PC-9 (cell line): ENCODE measurements at regions not wholly inside any gene's neighbourhood (a gene's known extent, or its start where the extent isn't known, plus 50 kb on each side); places are given as distances from the start of the nearest gene placed in this dataset.

Experiments used
- BruUV-seq: library from RNA; stranded (reverse); fragments of 400-500 nt; replicated peaks from 2 replicates; lab custom pipeline; 2021; lab: Mats Ljungman, UMichigan
- CTCF ChIA-PET: fragments of 300-600 bp; sonication (Branson Sonifier 250); formaldehyde crosslinking; loops from one replicate; lab custom pipeline; 2022; ENCODE audit warnings: antibody characterized with exemption; lab: Charles Lee
- POLR2A ChIA-PET: fragments of 300-600 bp; sonication (Branson Sonifier 250); formaldehyde crosslinking; loops from one replicate; lab custom pipeline; 2022; ENCODE audit warnings: antibody characterized with exemption; ENCODE audit not compliant: unreplicated experiment; lab: Charles Lee
- DNase-seq, 2 experiments: peaks; one replicate each; pipeline versions ENCODE4 v3.0.0 to v3.0.0-alpha.2; 2015 to 2022; ENCODE audit warnings: mixed read lengths in 1 of 2
- H2AFZ ChIP-seq: fragments of 200-600 bp; sonication (generic); 2 replicates; pipeline ENCODE4 v1.8.1; 2017; ENCODE audit warnings: antibody characterized with exemption
- H3F3A ChIP-seq: fragments of 200-600 bp; sonication (generic); 2 replicates; pipeline ENCODE4 v1.8.1; 2017; ENCODE audit warnings: antibody characterized with exemption, mild to moderate bottlenecking, low read depth; ENCODE audit not compliant: insufficient read depth
- H3K27ac ChIP-seq: fragments of 200-600 bp; sonication (generic); 2 replicates; pipeline ENCODE4 v1.6.1; 2016; ENCODE audit warnings: mixed run types
- H3K27me3 ChIP-seq: fragments of 200-600 bp; sonication (generic); 2 replicates; pipeline ENCODE4 v1.6.1; 2016; ENCODE audit warnings: low read depth, mixed run types; ENCODE audit not compliant: insufficient read depth
- H3K36me3 ChIP-seq: fragments of 200-600 bp; sonication (generic); 2 replicates; pipeline ENCODE4 v1.6.1; 2016; ENCODE audit warnings: low read depth, mixed run types
- H3K4me1 ChIP-seq: fragments of 200-600 bp; sonication (generic); replicated peaks from 2 replicates; pipeline ENCODE4 v1.6.1; 2016; ENCODE audit warnings: mixed run types; ENCODE audit not compliant: insufficient read depth
- H3K4me2 ChIP-seq: fragments of 200-600 bp; sonication (generic); 2 replicates; pipeline ENCODE4 v1.6.1; 2017; ENCODE audit warnings: mixed run types
- H3K4me3 ChIP-seq: fragments of 200-600 bp; sonication (generic); 2 replicates; pipeline ENCODE4 v1.6.1; 2016; ENCODE audit warnings: mixed run types
- H3K79me2 ChIP-seq: fragments of 200-600 bp; sonication (generic); 2 replicates; pipeline ENCODE4 v1.6.1; 2017; ENCODE audit warnings: low read depth, mixed run types
- H3K9me2 ChIP-seq: fragments of 200-600 bp; sonication (generic); 2 replicates; pipeline ENCODE4 v1.8.1; 2017; ENCODE audit warnings: mild to moderate bottlenecking; ENCODE audit not compliant: insufficient read depth
- H3K9me3 ChIP-seq: fragments of 200-600 bp; sonication (generic); 2 replicates; pipeline ENCODE4 v1.8.1; 2016; ENCODE audit warnings: low read depth; ENCODE audit not compliant: insufficient read depth
- H4K20me1 ChIP-seq: fragments of 200-600 bp; sonication (generic); 2 replicates; pipeline ENCODE4 v1.8.1; 2017; ENCODE audit not compliant: insufficient read depth
- CTCF ChIP-seq: fragments of 200-600 bp; sonication (generic); conservative IDR thresholded peaks from 2 replicates; pipeline ENCODE4 v1.6.1; 2017; ENCODE audit warnings: mixed run types, antibody characterized with exemption, mild to moderate bottlenecking, moderate library complexity
- EZH2 ChIP-seq: fragments of 200-600 bp; sonication (generic); IDR thresholded peaks from 2 replicates; pipeline ENCODE4 v1.8.0; 2017; ENCODE audit warnings: antibody characterized with exemption, low read depth
- intact Hi-C: fragments of 100-400 bp; cut with micrococcal nuclease; formaldehyde crosslinking; loops from one replicate; pipeline ENCODE4 v1.10.0; 2022; ENCODE audit not compliant: unreplicated experiment

DNA sequence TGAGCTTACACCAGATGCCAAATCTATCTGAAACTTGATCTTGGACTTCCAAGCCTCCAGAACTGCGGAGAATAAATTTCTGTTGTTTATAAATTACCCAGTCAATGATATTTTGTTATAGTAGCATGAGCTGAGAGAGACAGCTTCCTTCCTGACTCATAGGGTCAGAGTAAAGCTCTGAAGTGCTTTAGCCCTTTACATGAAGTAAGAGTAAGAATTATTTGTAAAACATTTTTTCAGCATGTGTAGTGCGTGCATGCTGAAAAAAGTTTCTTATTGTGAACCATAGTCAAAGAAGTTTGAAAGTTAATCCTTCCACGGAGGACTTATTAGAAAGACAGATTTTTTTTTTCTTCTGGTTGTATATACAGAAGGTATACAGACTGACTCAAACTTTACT lies 172.4 kb downstream of the DMRT2 start:
- Histone ChIP-seq H3K9me3 (no peaks in the 10 kb centered on the region), H3K79me2 (no peaks in the 10 kb centered on the region), H3K36me3 (no peaks in the 10 kb centered on the region), H3K27me3 (no peaks in the 10 kb centered on the region), H3K27ac (no peak overlapping the region), H3K4me1 (no peaks in the 10 kb centered on the region), H2AFZ (no peak overlapping the region), H3K9me2 (no peaks in the 10 kb centered on the region), H3K4me3 (no peak overlapping the region), H4K20me1 (no peaks in the 10 kb centered on the region), H3K4me2 (no peak overlapping the region), H3F3A (no peaks in the 10 kb centered on the region)
- ChIA-PET POLR2A (no interaction called here), CTCF (no interaction called here)
- no peak for TF ChIP-seq EZH2
- no peak for TF ChIP-seq CTCF
- BruUV-seq = no TSS peak
- intact Hi-C loops = no loop called here
- DNase-seq = no peak

GRCh38 chr9:1231998-1232919 lies 182.1 kb downstream of the DMRT2 start:
- no peaks in the 10 kb centered on the region for H3K4me1 ChIP-seq
- no peaks in the 10 kb centered on the region for H3K27me3 ChIP-seq
- no peak for TF ChIP-seq EZH2
- TF ChIP-seq CTCF = no peak
- CTCF ChIA-PET = no interaction called here
- H3K79me2 ChIP-seq = no peaks in the 10 kb centered on the region
- BruUV-seq = no TSS peak
- POLR2A ChIA-PET = no interaction called here
- DNase-seq = no peak
- H2AFZ ChIP-seq = no peak overlapping the region
- H3K4me3 ChIP-seq = no peak overlapping the region
- no peaks in the 10 kb centered on the region for H3K36me3 ChIP-seq
- no peaks in the 10 kb centered on the region for H3K9me3 ChIP-seq
- H3K27ac ChIP-seq = no peak overlapping the region
- no peaks in the 10 kb centered on the region for H4K20me1 ChIP-seq
- H3K4me2 ChIP-seq = no peak overlapping the region
- H3K9me2 ChIP-seq = no peaks in the 10 kb centered on the region
- H3F3A ChIP-seq = no peaks in the 10 kb centered on the region
- intact Hi-C loops = no loop called here

- Histone ChIP-seq H3K27me3 (no peaks in the 10 kb centered on the region), H3K4me2 (no peak overlapping the region), H2AFZ (no peak overlapping the region), H3K4me1 (no peaks in the 10 kb centered on the region), H3K9me3 (no peaks in the 10 kb centered on the region), H4K20me1 (no peaks in the 10 kb centered on the region), H3K36me3 (no peaks in the 10 kb centered on the region), H3K9me2 (no peaks in the 10 kb centered on the region), H3K27ac (no peak overlapping the region), H3K79me2 (no peaks in the 10 kb centered on the region), H3F3A (no peaks in the 10 kb centered on the region), H3K4me3 (no peak overlapping the region)
- intact Hi-C loops = no loop called here
- CTCF ChIA-PET = no interaction called here
- no peak for TF ChIP-seq EZH2
- TF ChIP-seq CTCF = no peak
- no TSS peak for BruUV-seq
- no peak for DNase-seq
- POLR2A ChIA-PET = no interaction called here
These were observed 183.4 kb downstream of the DMRT2 start for GRCh38 chr9:1233568-1233967.
